SK-N-SH treated with all-trans-retinoic acid at 6 μM for 48 hours (cell line): ENCODE measurements at regions not wholly inside any gene's neighbourhood (a gene's known extent, or its start where the extent isn't known, plus 50 kb on each side); places are given as distances from the start of the nearest gene placed in this dataset.

Experiments
- ATAC-seq: fragments of 200-7000 bp; cut with Tn5 transposase; 3 replicates; pipeline ENCODE4 v1.9.1; 2020; ENCODE audit warnings: mild to moderate bottlenecking, moderate library complexity
- ARNTL ChIP-seq: fragments of 450-650 bp; formaldehyde crosslinking; IDR thresholded peaks from 2 replicates; pipeline ENCODE4 v1.5.0; 2020; ENCODE audit warnings: low read depth, mild to moderate bottlenecking, moderate library complexity, borderline replicate concordance
- BACH2 ChIP-seq: fragments of 250-450 bp; sonication (Bioruptor Pico); IDR thresholded peaks from 2 replicates; pipeline ENCODE4 v1.9.0; 2021; ENCODE audit warnings: mild to moderate bottlenecking, borderline replicate concordance
- CSRNP3 ChIP-seq: fragments of 250-450 bp; sonication (Bioruptor Pico); IDR thresholded peaks from 2 replicates; pipeline ENCODE4 v1.5.1; 2021; ENCODE audit warnings: mild to moderate bottlenecking, moderate library complexity
- ESRRG ChIP-seq: fragments of 250-450 bp; sonication (Bioruptor Pico); IDR thresholded peaks from 2 replicates; pipeline ENCODE4 v1.6.1; 2021; ENCODE audit warnings: mild to moderate bottlenecking
- GLIS3 ChIP-seq: fragments of 250-450 bp; sonication (Bioruptor Pico); IDR thresholded peaks from 2 replicates; pipeline ENCODE4 v1.5.0; 2020; ENCODE audit warnings: mild to moderate bottlenecking, moderate library complexity
- ISL1 ChIP-seq: fragments of 250-450 bp; sonication (Bioruptor Pico); IDR thresholded peaks from 2 replicates; pipeline ENCODE4 v2.1.2; 2022; ENCODE audit warnings: mild to moderate bottlenecking, moderate library complexity
- OSR1 ChIP-seq: fragments of 250-450 bp; sonication (Bioruptor Pico); IDR thresholded peaks from 2 replicates; pipeline ENCODE4 v1.8.0; 2022; ENCODE audit warnings: moderate library complexity, mild to moderate bottlenecking, inconsistent platforms
- PPARA ChIP-seq: fragments of 250-450 bp; sonication (Bioruptor Pico); IDR thresholded peaks from 2 replicates; pipeline ENCODE4 v1.5.0; 2020; ENCODE audit warnings: mild to moderate bottlenecking, borderline replicate concordance
- RARB ChIP-seq: fragments of 250-450 bp; sonication (Bioruptor Pico); IDR thresholded peaks from 2 replicates; pipeline ENCODE4 v1.8.0; 2021; ENCODE audit warnings: mild to moderate bottlenecking, moderate library complexity
- SNAI2 ChIP-seq: fragments of 250-450 bp; sonication (Bioruptor Pico); IDR thresholded peaks from 2 replicates; pipeline ENCODE4 v1.5.0; 2020; ENCODE audit warnings: mild to moderate bottlenecking, moderate library complexity
- TCF4 ChIP-seq: fragments of 250-450 bp; sonication (Bioruptor Pico); IDR thresholded peaks from 2 replicates; pipeline ENCODE4 v1.8.0; 2021; ENCODE audit warnings: mild to moderate bottlenecking, moderate library complexity, borderline replicate concordance
- ZC3H10 ChIP-seq: fragments of 250-450 bp; sonication (Bioruptor Pico); IDR thresholded peaks from 2 replicates; pipeline ENCODE4 v1.5.1; 2021; ENCODE audit warnings: mild to moderate bottlenecking, moderate library complexity
- ZFP3 ChIP-seq: fragments of 250-450 bp; sonication (Bioruptor Pico); IDR thresholded peaks from 2 replicates; pipeline ENCODE4 v1.5.0; 2020; ENCODE audit warnings: mild to moderate bottlenecking, moderate library complexity
- ZFP30 ChIP-seq: fragments of 450-650 bp; formaldehyde crosslinking; IDR thresholded peaks from 2 replicates; pipeline ENCODE4 v1.5.0; 2022; ENCODE audit warnings: mild to moderate bottlenecking, moderate library complexity
- ZNF70 ChIP-seq: fragments of 450-650 bp; formaldehyde crosslinking; IDR thresholded peaks from 2 replicates; pipeline ENCODE4 v1.5.0; 2020; ENCODE audit warnings: mild to moderate bottlenecking, moderate library complexity
- ZNF8 ChIP-seq: fragments of 450-650 bp; formaldehyde crosslinking; IDR thresholded peaks from 2 replicates; pipeline ENCODE4 v1.5.0; 2020; ENCODE audit warnings: mild to moderate bottlenecking, moderate library complexity
- TF ChIP-seq, protein P1 (sequence below): fragments of 250-450 bp; sonication (Bioruptor Pico); IDR thresholded peaks from 2 replicates; pipeline ENCODE4 v1.8.0; 2020; ENCODE audit warnings: mild to moderate bottlenecking, moderate library complexity, borderline replicate concordance
- TF ChIP-seq, protein P2 (sequence below): fragments of 250-450 bp; sonication (Bioruptor Pico); IDR thresholded peaks from 2 replicates; pipeline ENCODE4 v1.5.1; 2020; ENCODE audit warnings: low read depth, mild to moderate bottlenecking, moderate library complexity
- TF ChIP-seq, protein P3 (sequence below): fragments of 250-450 bp; sonication (Bioruptor Pico); IDR thresholded peaks from 2 replicates; pipeline ENCODE4 v1.8.0; 2021; ENCODE audit warnings: low read depth, mild to moderate bottlenecking, moderate library complexity, borderline replicate concordance

GRCh38 chr10:120076996-120077706 is 184.6 kb downstream of the SEC23IP start:
- ATAC-seq, result no peak
- TF ChIP-seq OSR1 (CRISPR knock-in tag) (no peak), CSRNP3 (CRISPR knock-in tag) (no peak), PPARA (no peak), ZNF70 (no peak), RARB (no peak), BACH2 (no peak)
- TF ChIP-seq, protein P1, sequence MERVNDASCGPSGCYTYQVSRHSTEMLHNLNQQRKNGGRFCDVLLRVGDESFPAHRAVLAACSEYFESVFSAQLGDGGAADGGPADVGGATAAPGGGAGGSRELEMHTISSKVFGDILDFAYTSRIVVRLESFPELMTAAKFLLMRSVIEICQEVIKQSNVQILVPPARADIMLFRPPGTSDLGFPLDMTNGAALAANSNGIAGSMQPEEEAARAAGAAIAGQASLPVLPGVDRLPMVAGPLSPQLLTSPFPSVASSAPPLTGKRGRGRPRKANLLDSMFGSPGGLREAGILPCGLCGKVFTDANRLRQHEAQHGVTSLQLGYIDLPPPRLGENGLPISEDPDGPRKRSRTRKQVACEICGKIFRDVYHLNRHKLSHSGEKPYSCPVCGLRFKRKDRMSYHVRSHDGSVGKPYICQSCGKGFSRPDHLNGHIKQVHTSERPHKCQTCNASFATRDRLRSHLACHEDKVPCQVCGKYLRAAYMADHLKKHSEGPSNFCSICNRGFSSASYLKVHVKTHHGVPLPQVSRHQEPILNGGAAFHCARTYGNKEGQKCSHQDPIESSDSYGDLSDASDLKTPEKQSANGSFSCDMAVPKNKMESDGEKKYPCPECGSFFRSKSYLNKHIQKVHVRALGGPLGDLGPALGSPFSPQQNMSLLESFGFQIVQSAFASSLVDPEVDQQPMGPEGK (CRISPR knock-in tag), result no peak
- TF ChIP-seq, all 23 proteins: peak for 0

DNA sequence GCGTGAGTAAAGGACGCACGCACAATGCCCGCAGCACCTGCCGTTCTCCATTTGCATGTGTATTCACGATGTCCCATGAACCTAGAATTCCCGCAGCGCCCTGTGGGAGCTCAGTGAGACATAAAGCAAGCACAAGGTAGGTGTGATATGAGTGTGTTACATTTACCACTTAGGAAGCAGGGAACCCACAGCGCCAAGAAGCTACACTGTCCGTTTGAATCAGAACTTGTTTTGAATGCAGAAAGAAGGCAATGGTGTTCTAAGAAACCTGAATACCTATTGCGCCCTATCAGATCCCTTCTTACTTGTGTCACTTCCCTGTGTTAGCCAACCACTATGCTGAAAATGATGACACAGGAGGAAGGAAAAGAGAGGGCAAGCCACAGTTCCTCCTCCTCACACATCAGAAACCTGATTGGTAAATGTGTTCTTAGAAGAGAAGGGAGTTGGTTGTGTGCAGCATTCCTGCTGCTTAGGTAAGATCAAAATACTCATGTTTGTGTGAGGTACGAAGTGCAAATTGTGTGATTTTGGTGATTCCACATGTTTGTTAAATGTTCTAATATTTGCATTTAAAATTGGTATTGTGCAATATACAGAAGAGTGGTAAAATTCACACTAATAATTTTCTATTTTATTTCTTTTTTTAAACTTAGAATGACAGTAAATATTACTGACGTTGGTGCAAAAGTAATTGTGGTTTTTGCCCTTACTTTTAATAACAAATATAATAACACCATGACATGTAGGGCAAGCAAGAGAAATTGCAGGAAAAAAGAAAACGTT is 185.4 kb downstream of the SEC23IP start:
- TF ChIP-seq GLIS3, result no peak
- no peak for TF ChIP-seq SNAI2 (CRISPR knock-in tag)
- no peak for TF ChIP-seq CSRNP3 (CRISPR knock-in tag)
- TF ChIP-seq, protein P1 (CRISPR knock-in tag), result no peak
- no peak for TF ChIP-seq ESRRG (CRISPR knock-in tag)
- no peak for TF ChIP-seq OSR1 (CRISPR knock-in tag)
- no peak for TF ChIP-seq ZFP3 (CRISPR knock-in tag)
- no peak for ATAC-seq

GRCh38 chr10:120085096-120085796 is 192.7 kb downstream of the SEC23IP start:
- ATAC-seq, result no peak
- TF ChIP-seq ZFP30 (CRISPR knock-in tag) (no peak), ZNF8 (no peak), ISL1 (CRISPR knock-in tag) (no peak), CSRNP3 (CRISPR knock-in tag) (no peak), SNAI2 (CRISPR knock-in tag) (no peak), ZC3H10 (CRISPR knock-in tag) (no peak), ARNTL (CRISPR knock-in tag) (no peak), TCF4 (CRISPR knock-in tag) (no peak)
- TF ChIP-seq, protein P2, sequence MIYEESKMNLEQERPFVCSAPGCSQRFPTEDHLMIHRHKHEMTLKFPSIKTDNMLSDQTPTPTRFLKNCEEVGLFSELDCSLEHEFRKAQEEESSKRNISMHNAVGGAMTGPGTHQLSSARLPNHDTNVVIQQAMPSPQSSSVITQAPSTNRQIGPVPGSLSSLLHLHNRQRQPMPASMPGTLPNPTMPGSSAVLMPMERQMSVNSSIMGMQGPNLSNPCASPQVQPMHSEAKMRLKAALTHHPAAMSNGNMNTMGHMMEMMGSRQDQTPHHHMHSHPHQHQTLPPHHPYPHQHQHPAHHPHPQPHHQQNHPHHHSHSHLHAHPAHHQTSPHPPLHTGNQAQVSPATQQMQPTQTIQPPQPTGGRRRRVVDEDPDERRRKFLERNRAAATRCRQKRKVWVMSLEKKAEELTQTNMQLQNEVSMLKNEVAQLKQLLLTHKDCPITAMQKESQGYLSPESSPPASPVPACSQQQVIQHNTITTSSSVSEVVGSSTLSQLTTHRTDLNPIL (CRISPR knock-in tag), result no peak
- TF ChIP-seq, protein P3, sequence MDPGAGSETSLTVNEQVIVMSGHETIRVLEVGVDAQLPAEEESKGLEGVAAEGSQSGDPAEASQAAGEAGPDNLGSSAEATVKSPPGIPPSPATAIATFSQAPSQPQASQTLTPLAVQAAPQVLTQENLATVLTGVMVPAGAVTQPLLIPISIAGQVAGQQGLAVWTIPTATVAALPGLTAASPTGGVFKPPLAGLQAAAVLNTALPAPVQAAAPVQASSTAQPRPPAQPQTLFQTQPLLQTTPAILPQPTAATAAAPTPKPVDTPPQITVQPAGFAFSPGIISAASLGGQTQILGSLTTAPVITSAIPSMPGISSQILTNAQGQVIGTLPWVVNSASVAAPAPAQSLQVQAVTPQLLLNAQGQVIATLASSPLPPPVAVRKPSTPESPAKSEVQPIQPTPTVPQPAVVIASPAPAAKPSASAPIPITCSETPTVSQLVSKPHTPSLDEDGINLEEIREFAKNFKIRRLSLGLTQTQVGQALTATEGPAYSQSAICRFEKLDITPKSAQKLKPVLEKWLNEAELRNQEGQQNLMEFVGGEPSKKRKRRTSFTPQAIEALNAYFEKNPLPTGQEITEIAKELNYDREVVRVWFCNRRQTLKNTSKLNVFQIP, result no peak
- TF ChIP-seq, protein P1 (CRISPR knock-in tag), result no peak
